KOPT-K1 (cell line): ENCODE measurements at regions not wholly inside any gene's neighbourhood (a gene's known extent, or its start where the extent isn't known, plus 50 kb on each side); places are given as distances from the start of the nearest gene placed in this dataset.

Experiments
- H3K27ac ChIP-seq: fragments of 200-600 bp; sonication (generic); 2 replicates; pipeline ENCODE4 v1.5.1; 2016; ENCODE audit warnings: antibody characterized with exemption, mild to moderate bottlenecking, low read depth, low read length; ENCODE audit not compliant: poor library complexity, severe bottlenecking
- H3K36me3 ChIP-seq: fragments of 200-600 bp; sonication (generic); 2 replicates; pipeline ENCODE4 v1.5.1; 2017; ENCODE audit warnings: antibody characterized with exemption, mild to moderate bottlenecking, low read length, moderate library complexity; ENCODE audit not compliant: insufficient read depth
- H3K9me3 ChIP-seq: fragments of 200-600 bp; sonication (generic); 2 replicates; pipeline ENCODE4 v1.5.1; 2017; ENCODE audit warnings: antibody characterized with exemption, low read length, mild to moderate bottlenecking; ENCODE audit not compliant: insufficient read depth, poor library complexity, severe bottlenecking

DNA sequence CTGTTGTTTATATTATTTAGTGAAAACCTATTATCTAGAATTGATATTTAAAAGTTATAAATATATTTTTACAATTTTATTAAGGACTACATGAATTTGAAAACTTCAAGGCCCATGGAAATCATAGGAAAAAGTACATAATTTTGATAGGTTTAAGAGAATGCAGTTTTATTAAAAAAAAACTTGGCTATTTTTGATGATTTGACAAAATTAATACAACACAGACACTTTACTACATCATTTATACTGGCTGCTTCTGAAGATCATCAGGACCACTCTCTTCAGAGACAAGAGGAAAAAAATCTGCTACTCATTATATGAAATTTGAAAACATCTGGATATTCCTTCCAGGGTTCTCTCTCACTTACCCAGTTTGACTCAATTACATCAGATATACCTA is 637.7 kb downstream of the BCKDHB start:
- Histone ChIP-seq H3K36me3 (no peaks in the 10 kb centered on the region), H3K27ac (no peak overlapping the region), H3K9me3 (no peaks in the 10 kb centered on the region)

- Histone ChIP-seq H3K27ac (no peak overlapping the region), H3K36me3 (no peaks in the 10 kb centered on the region), H3K9me3 (no peaks in the 10 kb centered on the region)
These were observed 636.0 kb downstream of the BCKDHB start for GRCh38 chr6:80742481-80742880.

DNA sequence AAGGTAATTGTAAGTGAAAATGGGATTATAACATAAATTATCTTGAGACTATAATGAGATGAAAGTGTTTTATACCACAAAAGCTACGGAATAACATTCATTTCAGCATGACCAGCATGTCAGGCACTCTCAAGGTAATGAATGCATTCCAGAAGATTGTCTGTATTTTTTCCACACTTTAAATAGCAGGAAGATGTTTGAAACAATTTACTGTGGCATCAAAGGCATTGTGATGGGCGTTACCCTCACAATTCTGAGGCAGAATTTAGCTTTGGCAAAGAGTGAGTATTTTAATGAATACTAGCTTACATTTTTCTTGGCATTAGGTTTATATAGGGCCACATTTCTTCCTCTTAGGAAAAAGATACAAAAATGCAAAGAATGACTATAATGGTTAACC is 627.2 kb downstream of the BCKDHB start:
- Histone ChIP-seq H3K36me3 (no peaks in the 10 kb centered on the region), H3K9me3 (no peaks in the 10 kb centered on the region), H3K27ac (no peak overlapping the region)

GRCh38 chr6:80728830-80729229 is 622.4 kb downstream of the BCKDHB start:
- Histone ChIP-seq H3K36me3 (no peaks in the 10 kb centered on the region), H3K9me3 (no peaks in the 10 kb centered on the region), H3K27ac (no peak overlapping the region)

DNA sequence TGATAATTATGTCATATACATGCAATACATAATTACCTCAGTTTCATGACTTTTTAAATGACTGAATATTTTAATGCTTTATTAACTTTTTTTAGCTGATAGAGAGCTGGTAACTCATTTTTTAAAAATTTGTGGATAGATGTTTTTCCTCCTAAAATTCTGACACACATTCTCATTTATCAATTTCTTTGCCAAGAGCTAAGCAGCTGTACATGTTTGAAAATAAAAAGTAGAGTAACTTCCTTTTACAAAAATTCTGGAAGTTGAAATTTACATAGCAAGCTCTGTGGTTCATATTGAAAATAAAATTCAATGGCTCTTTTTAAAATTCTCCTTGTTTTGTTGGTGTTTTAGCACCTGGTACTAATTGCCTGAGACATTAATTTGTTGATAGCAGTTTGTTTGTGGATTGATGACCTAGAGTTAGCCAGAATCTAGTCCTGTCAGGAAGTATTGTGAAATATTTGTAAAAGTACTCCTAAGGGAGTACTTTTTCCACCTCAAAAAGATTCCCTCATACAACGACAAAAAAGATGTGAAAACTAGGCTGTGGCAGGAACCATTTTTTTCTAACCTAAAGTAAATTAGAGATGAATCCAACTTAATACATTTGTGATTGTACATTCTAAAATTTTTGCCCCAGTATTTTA is 621.8 kb downstream of the BCKDHB start:
- Histone ChIP-seq H3K27ac (no peak overlapping the region), H3K36me3 (no peaks in the 10 kb centered on the region), H3K9me3 (no peaks in the 10 kb centered on the region)

DNA sequence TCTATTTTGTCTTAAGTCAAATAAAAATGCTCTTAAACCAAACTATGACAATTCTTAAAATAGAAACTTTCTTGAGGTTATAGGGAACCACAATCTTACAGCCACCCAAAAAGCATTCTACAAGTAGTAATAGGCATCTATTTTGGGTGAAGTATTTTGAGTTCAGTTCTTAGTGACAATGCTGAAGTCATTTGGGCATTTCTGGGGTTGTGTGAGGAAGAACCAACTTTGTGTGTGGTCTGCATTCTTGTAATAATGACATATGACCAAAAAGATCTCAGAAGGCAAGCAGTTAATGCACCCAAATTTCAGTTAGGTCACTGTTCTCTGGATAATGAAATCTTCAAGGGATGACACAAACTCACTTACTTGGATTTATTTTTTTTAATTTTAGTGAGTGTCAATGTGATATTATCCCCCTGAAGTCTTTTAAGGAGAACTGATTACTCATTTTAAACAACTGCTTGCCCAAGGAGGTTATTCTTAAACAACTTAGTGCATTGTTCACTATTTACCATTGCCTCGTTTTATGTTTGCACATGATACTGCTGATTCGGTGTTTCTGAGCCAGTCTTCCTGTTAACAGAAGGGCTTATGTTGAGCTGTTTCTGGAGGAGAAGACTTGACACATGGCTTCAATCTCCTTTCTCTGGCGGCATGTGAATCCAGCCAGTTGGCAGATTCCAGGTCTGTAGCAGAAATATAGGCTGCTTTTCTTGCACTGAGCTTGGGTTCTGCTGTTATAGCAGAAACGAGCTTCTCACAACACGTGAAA is 618.9 kb downstream of the BCKDHB start:
- Histone ChIP-seq H3K36me3 (no peaks in the 10 kb centered on the region), H3K27ac (no peak overlapping the region), H3K9me3 (no peaks in the 10 kb centered on the region)

- Histone ChIP-seq H3K9me3 (no peaks in the 10 kb centered on the region), H3K27ac (no peak overlapping the region), H3K36me3 (no peaks in the 10 kb centered on the region)
These were observed 614.4 kb downstream of the BCKDHB start for GRCh38 chr6:80720824-80721223.

GRCh38 chr6:80714513-80714912 is 608.0 kb downstream of the BCKDHB start:
- Histone ChIP-seq H3K36me3 (no peaks in the 10 kb centered on the region), H3K9me3 (no peaks in the 10 kb centered on the region), H3K27ac (no peak overlapping the region)

DNA sequence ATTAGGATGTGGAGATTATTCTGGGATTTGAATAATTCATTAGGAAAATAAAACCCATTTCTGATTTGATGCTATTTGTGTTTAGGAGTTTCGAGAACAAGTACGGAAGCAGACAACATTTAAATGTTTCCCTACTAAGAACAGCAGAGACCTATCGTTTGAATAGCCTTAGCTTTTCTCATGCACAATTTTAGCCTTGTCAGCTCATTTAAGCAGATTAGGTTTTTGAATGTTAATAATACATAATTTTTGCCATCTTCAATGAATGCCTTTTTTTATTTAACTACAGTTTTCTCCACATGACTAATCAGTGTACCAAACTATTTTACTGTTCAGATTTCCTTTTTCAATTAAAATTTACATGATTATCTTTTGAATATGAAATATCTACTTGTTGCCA is 592.0 kb downstream of the BCKDHB start:
- no peaks in the 10 kb centered on the region for H3K36me3 ChIP-seq
- H3K9me3 ChIP-seq = peaks cover 8% of the 10 kb centered on the region
- H3K27ac ChIP-seq = no peak overlapping the region

DNA sequence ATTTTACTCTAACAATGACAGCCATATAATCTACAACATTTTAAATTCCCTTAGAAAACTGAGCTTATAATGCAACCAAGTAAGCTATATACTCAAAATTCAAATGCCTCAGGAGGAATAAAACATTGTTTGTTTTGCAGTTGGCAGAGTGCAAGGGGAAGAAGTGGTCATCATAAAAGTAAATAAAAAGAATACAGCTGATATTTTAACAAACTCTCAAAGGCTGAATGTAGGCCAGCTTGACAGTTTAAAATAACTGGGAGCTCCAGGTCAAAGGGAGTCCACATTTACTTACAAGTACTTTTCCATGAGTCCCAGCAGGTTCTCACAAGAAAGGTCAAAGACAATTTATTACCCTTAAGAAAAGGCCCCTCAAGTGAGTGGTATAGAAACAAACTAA is 589.8 kb downstream of the BCKDHB start:
- Histone ChIP-seq H3K27ac (no peak overlapping the region), H3K9me3 (no peaks in the 10 kb centered on the region), H3K36me3 (no peaks in the 10 kb centered on the region)

GRCh38 chr6:80690551-80691131 is 584.2 kb downstream of the BCKDHB start:
- no peak overlapping the region for H3K27ac ChIP-seq
- no peaks in the 10 kb centered on the region for H3K9me3 ChIP-seq
- no peaks in the 10 kb centered on the region for H3K36me3 ChIP-seq

GRCh38 chr6:80689716-80690395 is 583.4 kb downstream of the BCKDHB start:
- H3K27ac ChIP-seq = no peak overlapping the region
- no peaks in the 10 kb centered on the region for H3K36me3 ChIP-seq
- H3K9me3 ChIP-seq = no peaks in the 10 kb centered on the region

DNA sequence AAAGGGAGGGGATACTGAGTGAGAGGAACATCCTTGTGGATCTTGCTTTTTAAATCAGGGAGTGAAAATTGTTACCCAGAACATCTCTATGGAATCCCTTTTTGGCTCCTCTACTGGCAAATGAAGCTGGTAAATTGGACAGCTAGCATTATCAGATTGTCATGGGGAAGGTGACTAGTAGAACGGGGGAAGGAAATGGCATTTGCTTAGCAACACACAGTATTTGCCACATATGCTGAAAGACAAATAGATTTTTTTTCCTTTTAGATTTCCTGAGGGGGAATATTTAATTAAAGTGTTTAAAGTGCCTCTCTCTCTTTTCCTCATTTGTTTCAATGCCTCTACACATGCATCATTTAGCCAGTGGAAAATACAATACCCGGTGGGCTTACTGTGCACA is 573.5 kb downstream of the BCKDHB start:
- Histone ChIP-seq H3K27ac (no peak overlapping the region), H3K36me3 (no peaks in the 10 kb centered on the region), H3K9me3 (no peaks in the 10 kb centered on the region)

- no peak overlapping the region for H3K27ac ChIP-seq
- H3K9me3 ChIP-seq = no peaks in the 10 kb centered on the region
- no peaks in the 10 kb centered on the region for H3K36me3 ChIP-seq
These were observed 569.9 kb downstream of the BCKDHB start for GRCh38 chr6:80676386-80676785.

GRCh38 chr6:80674669-80675068 is 568.2 kb downstream of the BCKDHB start:
- Histone ChIP-seq H3K27ac (no peak overlapping the region), H3K9me3 (no peaks in the 10 kb centered on the region), H3K36me3 (no peaks in the 10 kb centered on the region)
